Loucy (cell line): ENCODE measurements at regions not wholly inside any gene's neighbourhood (a gene's known extent, or its start where the extent isn't known, plus 50 kb on each side); places are given as distances from the start of the nearest gene placed in this dataset.

Experiments
- CTCF ChIP-seq: fragments of 200-600 bp; sonication (generic); conservative IDR thresholded peaks from 2 replicates; pipeline ENCODE4 v1.5.1; 2014; ENCODE audit warnings: mild to moderate bottlenecking, antibody characterized with exemption, low read length
- EZH2phosphoT487 ChIP-seq: fragments of 200-600 bp; IDR thresholded peaks from 2 replicates; pipeline ENCODE4 v1.6.1; 2018; ENCODE audit warnings: antibody characterized with exemption, mild to moderate bottlenecking, moderate library complexity, borderline replicate concordance

- TF ChIP-seq CTCF (no peak), EZH2phosphoT487 (no peak)
Observed at GRCh38 chr12:83185241-83185640, 498.5 kb downstream of the TMTC2 start.
